A549 (cell line): ENCODE measurements at regions not wholly inside any gene's neighbourhood (a gene's known extent, or its start where the extent isn't known, plus 50 kb on each side); places are given as distances from the start of the nearest gene placed in this dataset.

Source experiments
- ATAC-seq, 2 experiments: fragments of 200-7000 bp in 1 of 2; fragments of >200 bp in 1 of 2; cut with Nextera tagmentation in 1 of 2; cut with Tn5 transposase in 1 of 2; 3 replicates each; pipeline versions ENCODE4 v1.8.0 to v1.9.1; 2018 to 2020; ENCODE audit warnings: mild to moderate bottlenecking in 1 of 2, moderate library complexity in 1 of 2
- CTCF ChIA-PET: fragments of 300-600 bp; sonication (Branson Sonifier 250); formaldehyde crosslinking; extraction: SDS; loops from one replicate; lab custom pipeline; 2021; ENCODE audit warnings: antibody characterized with exemption, inconsistent platforms; lab: Yijun Ruan, JAX
- POLR2A ChIA-PET: fragments of 350-600 bp; formaldehyde crosslinking; extraction: SDS; loops from one replicate; lab custom pipeline; 2021; ENCODE audit warnings: antibody characterized with exemption, inconsistent platforms; lab: Yijun Ruan, JAX
- DNase-seq, 2 experiments: peaks; one replicate each; pipeline versions ENCODE4 v3.0.0 to v3.0.0-alpha.2; 2011 to 2016; ENCODE audit warnings: low read depth in 1 of 2, low spot score in 1 of 2
- FAIRE-seq: peaks from 2 replicates; lab custom pipeline; 2011; peaks lifted over from hg19 to GRCh38; lab: Jason Lieb, UNC
- H3K27ac ChIP-seq, 2 experiments: fragments of >200 bp; sonication (Bioruptor Twin); formaldehyde crosslinking; 3 replicates each; pipeline ENCODE4 v1.5.1; 2016 to 2017
- H3K4me1 ChIP-seq: fragments of >200 bp; sonication (Bioruptor Twin); formaldehyde crosslinking; 3 replicates; pipeline ENCODE4 v1.6.1; 2016
- H3K4me2 ChIP-seq: fragments of >200 bp; sonication (Bioruptor Twin); formaldehyde crosslinking; 3 replicates; pipeline ENCODE4 v1.6.1; 2016
- H3K4me3 ChIP-seq: fragments of >200 bp; sonication (Bioruptor Twin); formaldehyde crosslinking; 3 replicates; pipeline ENCODE4 v1.5.1; 2016
- H3K9me3 ChIP-seq: fragments of >200 bp; sonication (Bioruptor Twin); formaldehyde crosslinking; 3 replicates; pipeline ENCODE4 v1.6.1; 2016
- BHLHE40 ChIP-seq: IDR thresholded peaks from 2 replicates; pipeline ENCODE4 v1.6.1; 2012; ENCODE audit warnings: low read depth, low read length, inconsistent platforms
- CEBPB ChIP-seq, 2 experiments: fragments of >200 bp in 1 of 2; sonication (Bioruptor Twin) in 1 of 2; formaldehyde crosslinking in 1 of 2; IDR thresholded peaks; 2 replicates each; pipeline ENCODE4 v1.6.1; 2012 to 2016
- CHD2 ChIP-seq: fragments of 150-350 bp; IDR thresholded peaks from 2 replicates; pipeline ENCODE4 v1.6.1; 2014; ENCODE audit warnings: low read length; ENCODE audit not compliant: partially characterized antibody
- ELK1 ChIP-seq: fragments of 150-350 bp; IDR thresholded peaks from 2 replicates; pipeline ENCODE4 v1.6.1; 2014; ENCODE audit warnings: low read depth, mild to moderate bottlenecking, low read length
- FOXS1 ChIP-seq: fragments of 250-450 bp; sonication (Bioruptor Pico); IDR thresholded peaks from 2 replicates; pipeline ENCODE4 v1.5.0; 2020; ENCODE audit warnings: mild to moderate bottlenecking, moderate library complexity
- HEYL ChIP-seq: fragments of 250-450 bp; sonication (Bioruptor Pico); IDR thresholded peaks from 2 replicates; pipeline ENCODE4 v1.8.0; 2021; ENCODE audit warnings: mild to moderate bottlenecking, moderate library complexity
- HOXB13 ChIP-seq: fragments of 250-450 bp; sonication (Bioruptor Pico); IDR thresholded peaks from 2 replicates; pipeline ENCODE4 v1.5.0; 2020; ENCODE audit warnings: low read depth, mild to moderate bottlenecking, moderate library complexity
- JUN ChIP-seq, 2 experiments: fragments of >200 bp; sonication (Bioruptor Twin); formaldehyde crosslinking; IDR thresholded peaks; 2 replicates in 1 of 2; 3 replicates in 1 of 2; pipeline ENCODE4 v1.6.1; 2016 to 2017
- JUNB ChIP-seq: fragments of >200 bp; sonication (Bioruptor Twin); formaldehyde crosslinking; IDR thresholded peaks from 2 replicates; pipeline ENCODE4 v1.6.1; 2016
- KDM1A ChIP-seq: fragments of 200-600 bp; sonication (generic); IDR thresholded peaks from 2 replicates; pipeline ENCODE4 v1.6.1; 2016; ENCODE audit warnings: low read depth, mild to moderate bottlenecking
- MAX ChIP-seq: IDR thresholded peaks from 2 replicates; pipeline ENCODE4 v1.6.1; 2012
- MAZ ChIP-seq: fragments of 150-350 bp; IDR thresholded peaks from 2 replicates; pipeline ENCODE4 v1.6.1; 2014; ENCODE audit warnings: antibody characterized with exemption, low read depth, low read length, borderline replicate concordance
- MYC ChIP-seq: IDR thresholded peaks from 2 replicates; pipeline ENCODE4 v1.6.1; 2012; ENCODE audit warnings: mild to moderate bottlenecking, inconsistent platforms, low read length, improper control_type of control experiment, borderline replicate concordance
- PHF8 ChIP-seq: fragments of 200-600 bp; sonication (generic); IDR thresholded peaks from 2 replicates; pipeline ENCODE4 v1.6.1; 2016; ENCODE audit warnings: low read depth, mild to moderate bottlenecking, antibody characterized with exemption, moderate library complexity, borderline replicate concordance
- POLR2A ChIP-seq: IDR thresholded peaks from 2 replicates; pipeline ENCODE4 v1.6.1; 2012; ENCODE audit warnings: mild to moderate bottlenecking, low read length
- RARB ChIP-seq: fragments of 250-450 bp; sonication (Bioruptor Pico); IDR thresholded peaks from 2 replicates; pipeline ENCODE4 v1.8.0; 2021; ENCODE audit warnings: mild to moderate bottlenecking, moderate library complexity
- RNF2 ChIP-seq: fragments of 200-600 bp; sonication (generic); IDR thresholded peaks from 2 replicates; pipeline ENCODE4 v1.6.1; 2016; ENCODE audit warnings: low read depth, mild to moderate bottlenecking, antibody characterized with exemption, moderate library complexity, borderline replicate concordance
- ZC3H11A ChIP-seq: fragments of 450-650 bp; IDR thresholded peaks from 2 replicates; pipeline ENCODE4 v1.6.1; 2014; ENCODE audit warnings: antibody characterized with exemption, mild to moderate bottlenecking
- ZFP36 ChIP-seq: fragments of 450-650 bp; IDR thresholded peaks from 2 replicates; pipeline ENCODE4 v1.6.1; 2014; ENCODE audit warnings: borderline replicate concordance; ENCODE audit not compliant: partially characterized antibody
- ZNF302 ChIP-seq: fragments of 250-450 bp; sonication (Bioruptor Pico); IDR thresholded peaks from 2 replicates; pipeline ENCODE4 v1.9.0; 2021; ENCODE audit warnings: inconsistent platforms, mild to moderate bottlenecking, moderate library complexity
- WGBS: methylation state at CpG from one replicate; pipeline ENCODE4 v1.1.6; 2017; ENCODE audit errors: missing lambda C conversion rate; 5-methylcytosine and 5-hydroxymethylcytosine counted together
- TF ChIP-seq, protein P1 (sequence below): fragments of >200 bp; sonication (Bioruptor Twin); formaldehyde crosslinking; IDR thresholded peaks from 2 replicates; pipeline ENCODE4 v1.6.1; 2016
- TF ChIP-seq, protein P2 (sequence below): fragments of 250-450 bp; sonication (Bioruptor Pico); IDR thresholded peaks from 2 replicates; pipeline ENCODE4 v1.5.0; 2021; ENCODE audit warnings: mild to moderate bottlenecking, moderate library complexity, borderline replicate concordance
- TF ChIP-seq, protein P3 (sequence below): fragments of >200 bp; sonication (Bioruptor Twin); formaldehyde crosslinking; IDR thresholded peaks from 3 replicates; pipeline ENCODE4 v1.5.1; 2016
- TF ChIP-seq, protein P4 (sequence below): fragments of >200 bp; sonication (Bioruptor Twin); formaldehyde crosslinking; IDR thresholded peaks from 3 replicates; pipeline ENCODE4 v1.6.1; 2016

DNA sequence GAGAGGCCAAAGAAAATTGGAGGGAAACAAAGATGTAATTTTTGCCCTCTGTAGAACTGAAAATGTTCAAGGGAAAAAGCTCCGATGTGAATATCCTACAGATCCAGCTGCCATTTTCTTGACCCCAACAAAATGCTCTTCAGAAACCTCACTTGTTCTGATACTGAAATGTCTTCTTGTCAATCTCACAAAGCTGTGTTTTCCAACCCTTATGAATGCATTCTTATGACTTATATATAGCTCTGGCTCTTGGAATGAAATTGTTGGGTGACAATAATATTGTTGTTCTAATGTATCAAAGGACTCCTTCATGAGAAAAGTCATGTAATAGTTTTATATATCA, 157.1 kb upstream of the TGFBR2 start:
- TF ChIP-seq, protein P1, sequence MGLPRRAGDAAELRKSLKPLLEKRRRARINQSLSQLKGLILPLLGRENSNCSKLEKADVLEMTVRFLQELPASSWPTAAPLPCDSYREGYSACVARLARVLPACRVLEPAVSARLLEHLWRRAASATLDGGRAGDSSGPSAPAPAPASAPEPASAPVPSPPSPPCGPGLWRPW, result no peak
- TF ChIP-seq, protein P2, sequence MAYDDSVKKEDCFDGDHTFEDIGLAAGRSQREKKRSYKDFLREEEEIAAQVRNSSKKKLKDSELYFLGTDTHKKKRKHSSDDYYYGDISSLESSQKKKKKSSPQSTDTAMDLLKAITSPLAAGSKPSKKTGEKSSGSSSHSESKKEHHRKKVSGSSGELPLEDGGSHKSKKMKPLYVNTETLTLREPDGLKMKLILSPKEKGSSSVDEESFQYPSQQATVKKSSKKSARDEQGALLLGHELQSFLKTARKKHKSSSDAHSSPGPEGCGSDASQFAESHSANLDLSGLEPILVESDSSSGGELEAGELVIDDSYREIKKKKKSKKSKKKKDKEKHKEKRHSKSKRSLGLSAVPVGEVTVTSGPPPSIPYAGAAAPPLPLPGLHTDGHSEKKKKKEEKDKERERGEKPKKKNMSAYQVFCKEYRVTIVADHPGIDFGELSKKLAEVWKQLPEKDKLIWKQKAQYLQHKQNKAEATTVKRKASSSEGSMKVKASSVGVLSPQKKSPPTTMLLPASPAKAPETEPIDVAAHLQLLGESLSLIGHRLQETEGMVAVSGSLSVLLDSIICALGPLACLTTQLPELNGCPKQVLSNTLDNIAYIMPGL (CRISPR knock-in tag), result no peak
- TF ChIP-seq HEYL, result no peak
- TF ChIP-seq ZNF302, result no peak
- TF ChIP-seq ZFP36, result no peak
- no peak for TF ChIP-seq CHD2
- TF ChIP-seq POLR2A, result no peak
- no peak for TF ChIP-seq ELK1
- TF ChIP-seq JUN (IDR thresholded peaks at IDR 0.05), result no peak
- no peak for ATAC-seq
- 93% methylated on average over 1 of the region's 1 CpG for WGBS
- Histone ChIP-seq H3K4me2 (no peak overlapping the region), H3K9me3 (no peaks in the 10 kb centered on the region; the same call in 2 of the 3 replicates), H3K4me3 (no peak overlapping the region), H3K4me1 (no peaks in the 10 kb centered on the region), H3K27ac (no peak overlapping the region)
- ChIA-PET CTCF (no interaction called here), POLR2A (no interaction called here)
- DNase-seq, result no peak
- FAIRE-seq, result no peak

DNA sequence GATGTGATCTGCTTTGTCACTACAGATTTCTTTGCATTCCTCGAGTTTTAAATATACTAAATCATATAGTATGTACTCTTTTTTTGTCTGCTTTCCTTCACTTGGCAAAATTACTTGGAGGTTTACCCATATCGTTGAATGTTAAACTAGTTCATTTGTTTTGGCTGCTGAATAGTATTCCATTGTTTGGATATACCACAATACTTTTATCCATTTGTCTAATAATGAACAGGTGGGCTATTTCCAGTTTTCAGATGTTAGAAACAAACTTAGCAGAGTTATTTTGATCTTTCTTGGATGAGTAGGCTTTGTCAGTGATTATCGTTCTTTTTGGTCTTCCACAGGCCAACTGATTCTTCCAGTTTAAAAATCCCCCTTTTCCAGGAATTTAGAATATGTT, 154.0 kb upstream of the TGFBR2 start:
- no peaks in the 10 kb centered on the region; the same call in 2 of the 3 replicates for H3K9me3 ChIP-seq
- no peak for DNase-seq
- CTCF ChIA-PET, result interaction anchor here (1.5 kb wide), 1 partner anchor 11 kb away, joined by 4 read pairs; no protein-coding TSS in a partner anchor
- H3K4me2 ChIP-seq, result no peak overlapping the region
- WGBS, result 65% methylated on average over 3 of the region's 3 CpGs
- no peaks in the 10 kb centered on the region for H3K4me1 ChIP-seq
- TF ChIP-seq HOXB13 (CRISPR knock-in tag) (no peak), MAX (no peak)
- no peak overlapping the region for H3K4me3 ChIP-seq
- no peak overlapping the region for H3K27ac ChIP-seq
- no peak for FAIRE-seq
- no peak for ATAC-seq
- POLR2A ChIA-PET, result no interaction called here

DNA sequence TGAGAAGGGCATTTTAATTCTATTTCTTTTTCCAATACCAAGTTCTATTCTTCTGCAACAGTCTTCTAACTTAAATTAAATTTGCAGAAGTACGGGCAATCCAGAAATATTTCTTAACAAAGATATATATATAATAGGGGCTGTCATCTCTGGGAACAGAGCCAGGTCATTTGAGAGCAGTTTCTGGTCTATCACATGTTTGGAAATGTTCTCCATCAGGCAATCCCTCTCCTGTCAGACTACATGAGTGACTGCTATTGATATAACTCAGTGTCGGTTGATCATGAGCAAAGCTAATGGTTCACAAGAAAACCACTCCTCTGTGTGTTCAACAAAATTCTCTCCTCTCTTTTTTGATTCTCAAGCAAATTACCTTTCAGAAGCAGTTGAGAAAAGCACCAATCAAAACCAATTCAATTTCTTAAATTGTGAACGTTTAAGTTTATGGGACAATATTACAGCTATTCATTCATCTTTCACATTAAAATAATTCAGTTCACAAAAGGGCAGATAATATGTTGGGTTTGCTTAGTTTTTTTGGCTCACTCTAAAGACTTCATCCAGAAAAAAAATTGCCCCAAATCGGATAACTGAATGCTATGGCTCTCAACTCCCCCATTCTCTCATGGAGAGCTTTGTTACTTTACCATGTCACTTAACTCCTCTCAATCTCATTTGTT, 152.9 kb upstream of the TGFBR2 start:
- no peak for FAIRE-seq
- POLR2A ChIA-PET, result no interaction called here
- H3K9me3 ChIP-seq, result no peaks in the 10 kb centered on the region; the same call in 2 of the 3 replicates
- no peak for DNase-seq
- 71% methylated on average over 4 of the region's 4 CpGs for WGBS
- no peak overlapping the region for H3K27ac ChIP-seq
- TF ChIP-seq FOXS1 (no peak), CEBPB (IDR thresholded peaks at IDR 0.05) (no peak)
- TF ChIP-seq, protein P1, result no peak
- TF ChIP-seq, all 56 proteins: peak for 0
- ATAC-seq, result no peak
- Histone ChIP-seq H3K4me2 (no peak overlapping the region), H3K4me3 (no peak overlapping the region), H3K4me1 (no peaks in the 10 kb centered on the region)
- CTCF ChIA-PET, result no interaction called here

DNA sequence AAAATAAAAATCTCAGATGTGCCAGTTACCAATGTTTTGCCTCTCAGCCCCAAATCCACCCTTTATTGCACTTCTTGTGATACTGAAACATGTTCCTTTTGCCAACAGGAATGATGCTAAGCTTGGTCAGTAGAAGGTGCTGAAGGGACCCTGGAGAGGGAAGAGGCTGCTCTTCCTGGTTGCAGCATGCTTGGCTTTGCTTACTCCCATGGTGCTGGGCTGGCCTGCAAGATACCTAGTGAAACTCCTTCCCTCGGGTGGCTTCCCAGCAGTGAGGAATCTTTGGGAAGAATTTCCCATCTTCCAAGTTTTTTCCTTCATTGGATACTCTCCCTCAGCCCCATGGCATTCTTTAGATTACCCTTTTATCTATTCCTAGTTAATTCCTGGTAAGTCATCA, 151.8 kb upstream of the TGFBR2 start:
- DNase-seq (no peak), ATAC-seq (no peak), FAIRE-seq (no peak)
- Histone ChIP-seq H3K4me1 (no peaks in the 10 kb centered on the region), H3K4me3 (no peak overlapping the region), H3K9me3 (no peaks in the 10 kb centered on the region; the same call in 2 of the 3 replicates), H3K27ac (no peak overlapping the region), H3K4me2 (no peak overlapping the region)
- 33% methylated on average over 1 of the region's 1 CpG for WGBS
- CTCF ChIA-PET, result no interaction called here
- POLR2A ChIA-PET, result interaction anchor here (0.7 kb wide), 1 partner anchor 10 kb away, joined by 3 read pairs; no protein-coding TSS in a partner anchor
- TF ChIP-seq RNF2 (no peak), CHD2 (no peak), MYC (no peak), MAZ (no peak), RARB (CRISPR knock-in tag) (no peak), BHLHE40 (no peak), KDM1A (no peak), ZNF302 (no peak), PHF8 (no peak), ZC3H11A (no peak), JUN (IDR thresholded peaks at IDR 0.05) (no peak), JUNB (no peak)
- TF ChIP-seq, protein P3, sequence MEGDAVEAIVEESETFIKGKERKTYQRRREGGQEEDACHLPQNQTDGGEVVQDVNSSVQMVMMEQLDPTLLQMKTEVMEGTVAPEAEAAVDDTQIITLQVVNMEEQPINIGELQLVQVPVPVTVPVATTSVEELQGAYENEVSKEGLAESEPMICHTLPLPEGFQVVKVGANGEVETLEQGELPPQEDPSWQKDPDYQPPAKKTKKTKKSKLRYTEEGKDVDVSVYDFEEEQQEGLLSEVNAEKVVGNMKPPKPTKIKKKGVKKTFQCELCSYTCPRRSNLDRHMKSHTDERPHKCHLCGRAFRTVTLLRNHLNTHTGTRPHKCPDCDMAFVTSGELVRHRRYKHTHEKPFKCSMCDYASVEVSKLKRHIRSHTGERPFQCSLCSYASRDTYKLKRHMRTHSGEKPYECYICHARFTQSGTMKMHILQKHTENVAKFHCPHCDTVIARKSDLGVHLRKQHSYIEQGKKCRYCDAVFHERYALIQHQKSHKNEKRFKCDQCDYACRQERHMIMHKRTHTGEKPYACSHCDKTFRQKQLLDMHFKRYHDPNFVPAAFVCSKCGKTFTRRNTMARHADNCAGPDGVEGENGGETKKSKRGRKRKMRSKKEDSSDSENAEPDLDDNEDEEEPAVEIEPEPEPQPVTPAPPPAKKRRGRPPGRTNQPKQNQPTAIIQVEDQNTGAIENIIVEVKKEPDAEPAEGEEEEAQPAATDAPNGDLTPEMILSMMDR, result no peak
- TF ChIP-seq, protein P4, sequence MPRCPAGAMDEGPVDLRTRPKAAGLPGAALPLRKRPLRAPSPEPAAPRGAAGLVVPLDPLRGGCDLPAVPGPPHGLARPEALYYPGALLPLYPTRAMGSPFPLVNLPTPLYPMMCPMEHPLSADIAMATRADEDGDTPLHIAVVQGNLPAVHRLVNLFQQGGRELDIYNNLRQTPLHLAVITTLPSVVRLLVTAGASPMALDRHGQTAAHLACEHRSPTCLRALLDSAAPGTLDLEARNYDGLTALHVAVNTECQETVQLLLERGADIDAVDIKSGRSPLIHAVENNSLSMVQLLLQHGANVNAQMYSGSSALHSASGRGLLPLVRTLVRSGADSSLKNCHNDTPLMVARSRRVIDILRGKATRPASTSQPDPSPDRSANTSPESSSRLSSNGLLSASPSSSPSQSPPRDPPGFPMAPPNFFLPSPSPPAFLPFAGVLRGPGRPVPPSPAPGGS, result no peak
